Body of pancreas (tissue), 4 donors: ENCODE measurements at regions not wholly inside any gene's neighbourhood (a gene's known extent, or its start where the extent isn't known, plus 50 kb on each side); places are given as distances from the start of the nearest gene placed in this dataset.
"Not testable (repeated sequence)": the region's sequence is repeated elsewhere in the genome, so short reads cannot be mapped to it uniquely, and the experiment has no call there.

ENCODE experiments used
- ATAC-seq: fragments of 150-250 bp; one replicate; pipeline ENCODE4 v1.9.1; 2016
- DNase-seq, 4 donors: peaks; one replicate each; pipeline ENCODE4 v3.0.0-alpha.2; 2019
- H3K27ac ChIP-seq, 4 donors: fragments of 200-600 bp; sonication (generic); 1 replicate in 3 of 4; 2 replicates in 1 of 4; pipeline versions ENCODE4 v1.5.1 to v1.6.1; 2016 to 2019; ENCODE audit warnings: mild to moderate bottlenecking in 1 of 4, mixed read lengths in 1 of 4, moderate library complexity in 1 of 4
- H3K27me3 ChIP-seq, 2 donors: fragments of 200-600 bp; sonication (generic); one replicate each; pipeline ENCODE4 v1.6.0; 2016; ENCODE audit warnings: mild to moderate bottlenecking in 1 of 2
- H3K36me3 ChIP-seq, 2 donors: fragments of 200-600 bp; sonication (generic); replicated peaks in 1 of 2; 2 replicates each; pipeline ENCODE4 v1.5.1; 2016; ENCODE audit warnings: low read depth in 2 of 2; ENCODE audit not compliant: insufficient read depth in 1 of 2
- H3K4me1 ChIP-seq: fragments of 200-600 bp; sonication (generic); one replicate; pipeline ENCODE4 v1.6.0; 2016
- H3K4me3 ChIP-seq, 2 donors: fragments of 200-600 bp; sonication (generic); 1 replicate in 1 of 2; 2 replicates in 1 of 2; pipeline ENCODE4 v1.5.1; 2016 to 2019
- H3K9me3 ChIP-seq, 3 donors: fragments of 200-600 bp; sonication (generic); 1 replicate in 2 of 3; 2 replicates in 1 of 3; pipeline ENCODE4 v1.5.1; 2016
- POLR2A ChIP-seq, 3 donors: fragments of 450-650 bp; IDR thresholded peaks; one replicate each; pipeline ENCODE4 v1.6.1; 2016; ENCODE audit warnings: antibody characterized with exemption in 3 of 3, mild to moderate bottlenecking in 2 of 3
- WGBS, 2 donors: methylation state at CpG; one replicate each; pipeline ENCODE4 v1.1.5; 2017; 5-methylcytosine and 5-hydroxymethylcytosine counted together
- intact Hi-C: fragments of 100-400 bp; cut with DNase I; formaldehyde crosslinking; loops from one replicate; pipeline ENCODE4 v1.15.1; 2023
- TF ChIP-seq, protein P1 (sequence below), 7 experiments: fragments of 450-650 bp in 4 of 7; fragments of 200-600 bp in 3 of 7; sonication (generic) in 3 of 7; IDR thresholded peaks; one replicate each; pipeline ENCODE4 v1.5.1; 2016 to 2019; ENCODE audit warnings: antibody characterized with exemption in 7 of 7

DNA sequence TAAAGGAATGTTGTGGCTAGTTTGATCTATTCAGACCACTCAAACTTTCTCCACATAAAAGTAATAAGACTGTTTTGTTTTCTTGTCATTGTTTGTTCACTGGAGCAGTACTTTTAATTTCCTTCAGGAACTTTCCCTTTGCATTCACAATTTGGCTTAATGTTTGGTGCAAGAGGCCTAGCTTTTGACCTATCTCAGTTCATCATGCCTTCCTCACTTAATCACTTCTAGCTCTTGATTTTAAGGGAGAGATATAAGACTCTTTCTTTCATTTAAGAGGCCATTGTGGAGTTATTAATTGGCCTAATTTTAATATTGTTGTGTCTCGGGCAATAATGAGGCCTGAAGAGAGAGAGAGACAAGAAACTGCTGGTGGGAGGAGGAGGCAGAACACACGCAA is 371.7 kb upstream of the DEPDC1 start:
- Histone ChIP-seq H3K4me1 (no peaks in the 10 kb centered on the region), H3K9me3 (no peaks in the 10 kb centered on the region), H3K27me3 (no peaks in the 10 kb centered on the region), H3K27ac (no peak overlapping the region), H3K36me3 (no peaks in the 10 kb centered on the region), H3K4me3 (no peak overlapping the region)
- DNase-seq (no peak), ATAC-seq (no peak)
- intact Hi-C loops: no loop called here
- WGBS, 2 donors: 58 to 59% methylated on average over 2 of the region's 2 CpGs
- TF ChIP-seq, protein P1, sequence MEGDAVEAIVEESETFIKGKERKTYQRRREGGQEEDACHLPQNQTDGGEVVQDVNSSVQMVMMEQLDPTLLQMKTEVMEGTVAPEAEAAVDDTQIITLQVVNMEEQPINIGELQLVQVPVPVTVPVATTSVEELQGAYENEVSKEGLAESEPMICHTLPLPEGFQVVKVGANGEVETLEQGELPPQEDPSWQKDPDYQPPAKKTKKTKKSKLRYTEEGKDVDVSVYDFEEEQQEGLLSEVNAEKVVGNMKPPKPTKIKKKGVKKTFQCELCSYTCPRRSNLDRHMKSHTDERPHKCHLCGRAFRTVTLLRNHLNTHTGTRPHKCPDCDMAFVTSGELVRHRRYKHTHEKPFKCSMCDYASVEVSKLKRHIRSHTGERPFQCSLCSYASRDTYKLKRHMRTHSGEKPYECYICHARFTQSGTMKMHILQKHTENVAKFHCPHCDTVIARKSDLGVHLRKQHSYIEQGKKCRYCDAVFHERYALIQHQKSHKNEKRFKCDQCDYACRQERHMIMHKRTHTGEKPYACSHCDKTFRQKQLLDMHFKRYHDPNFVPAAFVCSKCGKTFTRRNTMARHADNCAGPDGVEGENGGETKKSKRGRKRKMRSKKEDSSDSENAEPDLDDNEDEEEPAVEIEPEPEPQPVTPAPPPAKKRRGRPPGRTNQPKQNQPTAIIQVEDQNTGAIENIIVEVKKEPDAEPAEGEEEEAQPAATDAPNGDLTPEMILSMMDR (IDR thresholded peaks at IDR 0.05): no peak
- TF ChIP-seq POLR2A (IDR thresholded peaks at IDR 0.05): no peak

DNA sequence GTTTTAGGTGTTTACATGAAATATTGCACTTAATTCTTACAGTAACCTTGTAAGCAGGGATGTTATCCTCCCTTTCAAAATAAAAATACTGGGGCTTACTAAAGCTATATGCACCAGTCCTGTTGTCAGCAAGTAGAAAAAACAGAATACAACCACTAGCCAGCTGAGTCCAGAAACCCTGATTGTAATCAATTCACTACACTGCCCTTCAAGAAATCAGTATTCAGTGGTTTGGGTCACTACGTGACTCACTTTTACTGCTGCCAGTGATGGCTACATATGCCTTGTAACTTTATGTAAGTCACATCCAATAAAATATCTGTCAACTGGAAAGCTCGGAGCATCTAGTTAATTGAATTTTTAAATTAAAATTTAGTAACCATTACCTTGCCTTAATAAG is 376.3 kb upstream of the DEPDC1 start:
- ATAC-seq (no peak), DNase-seq (no peak)
- H3K27me3 ChIP-seq: no peaks in the 10 kb centered on the region
- no peaks in the 10 kb centered on the region for H3K9me3 ChIP-seq
- H3K36me3 ChIP-seq: no peaks in the 10 kb centered on the region
- TF ChIP-seq, protein P1 (IDR thresholded peaks at IDR 0.05): no peak
- TF ChIP-seq POLR2A (IDR thresholded peaks at IDR 0.05): no peak
- WGBS, 2 donors: 38 to 41% methylated on average over 2 of the region's 2 CpGs
- intact Hi-C loops: no loop called here
- H3K27ac ChIP-seq: no peak overlapping the region
- H3K4me1 ChIP-seq: no peaks in the 10 kb centered on the region
- H3K4me3 ChIP-seq: no peak overlapping the region

- not testable (repeated sequence) for ATAC-seq
These were observed 384.7 kb upstream of the DEPDC1 start for GRCh38 chr1:68881330-68882194.

GRCh38 chr1:68889471-68889870 is 392.6 kb upstream of the DEPDC1 start:
- DNase-seq (no peak), ATAC-seq (no peak)
- intact Hi-C loops: no loop called here
- no peaks in the 10 kb centered on the region for H3K9me3 ChIP-seq
- 51 to 58% methylated on average over 5 of the region's 5 CpGs for WGBS, 2 donors
- H3K27me3 ChIP-seq: no peaks in the 10 kb centered on the region
- no peaks in the 10 kb centered on the region for H3K4me1 ChIP-seq
- no peak overlapping the region for H3K27ac ChIP-seq
- TF ChIP-seq, protein P1 (IDR thresholded peaks at IDR 0.05): no peak
- no peak for TF ChIP-seq POLR2A (IDR thresholded peaks at IDR 0.05)
- H3K36me3 ChIP-seq: no peaks in the 10 kb centered on the region
- H3K4me3 ChIP-seq: no peak overlapping the region

More at GRCh38 chr1:68881330-68882194, 384.7 kb upstream of the DEPDC1 start:
- H3K9me3 ChIP-seq, H3K27me3 ChIP-seq, H3K36me3 ChIP-seq, intact Hi-C loops, H3K27ac ChIP-seq, H3K4me1 ChIP-seq, DNase-seq, H3K4me3 ChIP-seq: not testable (repeated sequence)
- 76 to 85% methylated on average over 18 to 29 of the region's 29 CpGs for WGBS, 2 donors

- H3K27ac ChIP-seq: no peak overlapping the region
- TF ChIP-seq, protein P1 (IDR thresholded peaks at IDR 0.05): no peak
- TF ChIP-seq POLR2A (IDR thresholded peaks at IDR 0.05): no peak
These were observed 393.9 kb upstream of the DEPDC1 start for GRCh38 chr1:68890736-68891135.

More at GRCh38 chr1:68890736-68891135, 393.9 kb upstream of the DEPDC1 start:
- no peak for DNase-seq
- Histone ChIP-seq H3K4me1 (no peaks in the 10 kb centered on the region), H3K27me3 (no peaks in the 10 kb centered on the region), H3K9me3 (no peaks in the 10 kb centered on the region), H3K36me3 (no peaks in the 10 kb centered on the region), H3K4me3 (no peak overlapping the region)
- intact Hi-C loops: no loop called here
- WGBS, 2 donors: 66 to 77% methylated on average over 3 of the region's 3 CpGs
- no peak for ATAC-seq
